A673 (cell line): ENCODE measurements at regions not wholly inside any gene's neighbourhood (a gene's known extent, or its start where the extent isn't known, plus 50 kb on each side); places are given as distances from the start of the nearest gene placed in this dataset.

ENCODE experiments used
- EZH2 ChIP-seq: fragments of 200-600 bp; sonication (generic); IDR thresholded peaks from 2 replicates; pipeline ENCODE4 v1.6.1; 2017; ENCODE audit warnings: borderline replicate concordance, low read depth, mild to moderate bottlenecking, mixed read lengths, antibody characterized with exemption, low read length; ENCODE audit not compliant: poor library complexity, severe bottlenecking
- TF ChIP-seq, protein P1 (sequence below): fragments of 300-800, 200-600 bp; sonication (generic); conservative IDR thresholded peaks from 2 replicates; pipeline ENCODE4 v1.5.1; 2017; ENCODE audit warnings: low read depth, mild to moderate bottlenecking, antibody characterized with exemption, low read length, moderate library complexity, mixed read lengths

DNA sequence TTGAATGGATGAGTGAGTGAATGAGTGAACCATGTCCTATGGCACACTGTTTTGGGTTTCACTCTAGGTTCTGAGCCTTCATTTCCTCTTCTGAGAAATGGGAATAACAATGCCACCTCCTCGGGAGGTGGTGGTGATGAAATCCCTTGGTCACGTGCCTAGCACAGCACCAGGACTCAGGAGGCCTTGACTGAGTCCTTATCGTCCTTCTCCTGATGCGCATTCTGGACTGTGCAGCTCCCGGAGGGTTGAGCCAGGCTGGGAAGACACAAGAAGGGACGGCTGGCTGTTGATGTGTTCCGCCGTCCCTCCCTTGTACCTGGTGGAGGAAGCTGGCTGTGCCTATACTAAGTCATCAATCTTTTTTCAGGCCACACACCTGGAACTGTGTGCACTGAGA is 437.3 kb downstream of the ZNF521 start:
- TF ChIP-seq, protein P1, sequence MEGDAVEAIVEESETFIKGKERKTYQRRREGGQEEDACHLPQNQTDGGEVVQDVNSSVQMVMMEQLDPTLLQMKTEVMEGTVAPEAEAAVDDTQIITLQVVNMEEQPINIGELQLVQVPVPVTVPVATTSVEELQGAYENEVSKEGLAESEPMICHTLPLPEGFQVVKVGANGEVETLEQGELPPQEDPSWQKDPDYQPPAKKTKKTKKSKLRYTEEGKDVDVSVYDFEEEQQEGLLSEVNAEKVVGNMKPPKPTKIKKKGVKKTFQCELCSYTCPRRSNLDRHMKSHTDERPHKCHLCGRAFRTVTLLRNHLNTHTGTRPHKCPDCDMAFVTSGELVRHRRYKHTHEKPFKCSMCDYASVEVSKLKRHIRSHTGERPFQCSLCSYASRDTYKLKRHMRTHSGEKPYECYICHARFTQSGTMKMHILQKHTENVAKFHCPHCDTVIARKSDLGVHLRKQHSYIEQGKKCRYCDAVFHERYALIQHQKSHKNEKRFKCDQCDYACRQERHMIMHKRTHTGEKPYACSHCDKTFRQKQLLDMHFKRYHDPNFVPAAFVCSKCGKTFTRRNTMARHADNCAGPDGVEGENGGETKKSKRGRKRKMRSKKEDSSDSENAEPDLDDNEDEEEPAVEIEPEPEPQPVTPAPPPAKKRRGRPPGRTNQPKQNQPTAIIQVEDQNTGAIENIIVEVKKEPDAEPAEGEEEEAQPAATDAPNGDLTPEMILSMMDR = no peak
- no peak for TF ChIP-seq EZH2
